Ovary (tissue), 7 donors: ENCODE measurements at regions not wholly inside any gene's neighbourhood (a gene's known extent, or its start where the extent isn't known, plus 50 kb on each side); places are given as distances from the start of the nearest gene placed in this dataset.

Experiments
- DNase-seq, 5 donors: peaks; one replicate each; pipeline ENCODE4 v3.0.0-alpha.2; 2019 to 2020
- H3K27ac ChIP-seq, 2 donors: fragments of 200-600 bp; one replicate each; pipeline versions ENCODE4 v1.5.1 to v1.8.0; 2019 to 2022
- H3K27me3 ChIP-seq: fragments of 200-600 bp; one replicate; pipeline ENCODE4 v1.8.0; 2022
- H3K36me3 ChIP-seq: fragments of 200-600 bp; sonication (generic); one replicate; pipeline ENCODE4 v1.5.1; 2019
- H3K4me1 ChIP-seq: one replicate; pipeline ENCODE4 v1.8.1; 2013; ENCODE audit warnings: mild to moderate bottlenecking, moderate library complexity; ENCODE audit not compliant: insufficient read depth
- H3K4me3 ChIP-seq: fragments of 200-600 bp; sonication (generic); one replicate; pipeline ENCODE4 v1.5.1; 2017
- H3K9me3 ChIP-seq, 2 donors: fragments of 200-600 bp in 1 of 2; sonication (generic) in 1 of 2; one replicate each; pipeline versions ENCODE4 v1.5.1 to v1.8.1; 2013 to 2019; ENCODE audit warnings: mild to moderate bottlenecking in 1 of 2, moderate library complexity in 1 of 2
- CTCF ChIP-seq, 3 donors: fragments of 450-650 bp in 2 of 3; fragments of 200-600 bp in 1 of 3; IDR thresholded peaks; one replicate each; pipeline versions ENCODE4 v1.5.1 to v1.8.0; 2016 to 2022; ENCODE audit warnings: antibody characterized with exemption in 3 of 3, mild to moderate bottlenecking in 1 of 3
- EP300 ChIP-seq: sonication (generic); formaldehyde crosslinking; IDR thresholded peaks from one replicate; pipeline ENCODE4 v1.6.1; 2017; ENCODE audit warnings: antibody characterized with exemption
- POLR2A ChIP-seq: fragments of 450-650 bp; IDR thresholded peaks from one replicate; pipeline ENCODE4 v1.6.1; 2017; ENCODE audit warnings: antibody characterized with exemption, mild to moderate bottlenecking, moderate library complexity
- WGBS, 3 donors: extraction: QIAGEN DNeasy Blood & Tissue Kit in 1 of 3; methylation state at CpG; one replicate each; pipeline versions ENCODE4 v1.1.5 to v1.1.7; 2013 to 2017; 5-methylcytosine and 5-hydroxymethylcytosine counted together
- intact Hi-C, 4 donors: fragments of 100-400 bp; cut with DNase I; formaldehyde crosslinking; loops; one replicate each; pipeline versions ENCODE4 v1.11.0 to v1.15.1; 2022 to 2023
- donor health status: DM: no; HTN: no; CAD: no; lungs with moderate emphysema.
- donor health status: DM: no; HTN: no; CAD: no.
- donor health status: Bipolar disorder and iron deficiency.
- donor health status: DM: no; HTN: no; CAD: no.
- donor health status: DM: yes; HTN: yes; CAD: no.

- Histone ChIP-seq H3K27ac (no peak overlapping the region), H3K4me3 (no peak overlapping the region), H3K4me1 (no peaks in the 10 kb centered on the region), H3K27me3 (no peaks in the 10 kb centered on the region), H3K36me3 (no peaks in the 10 kb centered on the region), H3K9me3 (no peaks in the 10 kb centered on the region)
- 0 to 3% (median 0%) methylated on average over 2 of the region's 2 CpGs for WGBS, 3 donors
- no peak for DNase-seq
- no peak for TF ChIP-seq POLR2A
- intact Hi-C loops: loop anchor here in 2 of 4 donors (10.0 kb wide), 1 partner anchor 141 kb away; no protein-coding TSS in a partner anchor
Measured at GRCh38 chr9:87816036-87816435, 66.6 kb upstream of the SPATA31E1 start.

GRCh38 chr9:87818308-87818707 lies 64.4 kb upstream of the SPATA31E1 start:
- H3K9me3 ChIP-seq: no peaks in the 10 kb centered on the region
- intact Hi-C loops: loop anchor here in 2 of 4 donors (10.0 kb wide), 1 partner anchor 144 kb away; no protein-coding TSS in a partner anchor
- 85 to 92% (median 86%) methylated on average over 3 of the region's 3 CpGs for WGBS, 3 donors
- H3K27ac ChIP-seq: no peak overlapping the region
- no peak for DNase-seq
- TF ChIP-seq EP300: no peak
- TF ChIP-seq CTCF (IDR thresholded peaks at IDR 0.05): no peak
- no peak for TF ChIP-seq POLR2A
- no peaks in the 10 kb centered on the region for H3K4me1 ChIP-seq
- no peak overlapping the region for H3K4me3 ChIP-seq
- no peaks in the 10 kb centered on the region for H3K27me3 ChIP-seq
- H3K36me3 ChIP-seq: no peaks in the 10 kb centered on the region

GRCh38 chr9:87824216-87824875 lies 58.3 kb upstream of the SPATA31E1 start:
- Histone ChIP-seq H3K4me1 (no peaks in the 10 kb centered on the region), H3K36me3 (no peaks in the 10 kb centered on the region), H3K27ac (no peak overlapping the region), H3K4me3 (no peak overlapping the region), H3K9me3 (no peaks in the 10 kb centered on the region), H3K27me3 (no peaks in the 10 kb centered on the region)
- 95 to 96% (median 96%) methylated on average over 30 to 31 of the region's 31 CpGs for WGBS, 3 donors
- DNase-seq: no peak
- intact Hi-C loops: no loop called here
- TF ChIP-seq POLR2A: no peak
- TF ChIP-seq CTCF (IDR thresholded peaks at IDR 0.05): no peak
- no peak for TF ChIP-seq EP300

- TF ChIP-seq EP300 (no peak), POLR2A (no peak), CTCF (IDR thresholded peaks at IDR 0.05) (no peak)
- WGBS, 3 donors: 93 to 98% (median 95%) methylated on average over 24 of the region's 24 CpGs
- Histone ChIP-seq H3K27me3 (no peaks in the 10 kb centered on the region), H3K9me3 (no peaks in the 10 kb centered on the region), H3K4me3 (no peak overlapping the region), H3K4me1 (no peaks in the 10 kb centered on the region), H3K36me3 (no peaks in the 10 kb centered on the region), H3K27ac (no peak overlapping the region)
- DNase-seq: no peak
- intact Hi-C loops: no loop called here
Measured at GRCh38 chr9:87824886-87825285, 57.8 kb upstream of the SPATA31E1 start.

- Histone ChIP-seq H3K27ac (no peak overlapping the region), H3K36me3 (no peaks in the 10 kb centered on the region), H3K4me1 (no peaks in the 10 kb centered on the region), H3K9me3 (no peaks in the 10 kb centered on the region), H3K4me3 (no peak overlapping the region), H3K27me3 (no peaks in the 10 kb centered on the region)
- intact Hi-C loops: no loop called here
- TF ChIP-seq POLR2A: no peak
- TF ChIP-seq CTCF (IDR thresholded peaks at IDR 0.05): no peak
- TF ChIP-seq EP300: no peak
- DNase-seq: no peak
Measured at GRCh38 chr9:87826331-87826730, 56.3 kb upstream of the SPATA31E1 start.
